Vagina (tissue), 2 donors: ENCODE measurements at regions not wholly inside any gene's neighbourhood (a gene's known extent, or its start where the extent isn't known, plus 50 kb on each side); places are given as distances from the start of the nearest gene placed in this dataset.

Experiments
- POLR2AphosphoS5 ChIP-seq, 2 donors: sonication (generic); formaldehyde crosslinking; IDR thresholded peaks; one replicate each; pipeline ENCODE4 v1.9.0; 2017; ENCODE audit warnings: antibody characterized with exemption in 2 of 2, mild to moderate bottlenecking in 2 of 2, low read depth in 1 of 2; ENCODE audit not compliant: insufficient read depth in 1 of 2
- TF ChIP-seq, protein P1 (sequence below), 3 experiments: fragments of 450-650 bp in 2 of 3; fragments of 200-600 bp in 1 of 3; sonication (generic) in 1 of 3; IDR thresholded peaks; one replicate each; pipeline ENCODE4 v1.5.1; 2017 to 2019; ENCODE audit warnings: antibody characterized with exemption in 3 of 3, mild to moderate bottlenecking in 2 of 3, moderate library complexity in 2 of 3

DNA sequence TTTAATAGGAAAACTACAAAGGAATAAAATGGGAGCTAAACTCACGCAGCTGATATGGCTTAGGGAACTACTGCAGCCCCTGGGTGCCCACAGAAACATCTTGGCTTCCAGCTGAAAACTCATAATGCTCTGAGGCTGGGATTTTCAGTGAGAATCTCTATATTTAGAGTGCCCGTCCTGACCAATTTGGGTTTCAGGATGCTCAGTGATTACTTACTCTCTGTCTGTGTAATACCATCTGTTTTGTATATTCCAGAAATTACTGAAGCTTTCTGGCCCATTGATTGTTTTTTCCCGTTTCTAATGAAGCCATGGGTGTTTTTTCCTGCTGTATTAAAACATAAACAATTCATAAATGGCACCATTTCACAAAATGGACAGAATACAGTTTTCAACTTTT lies 50.6 kb upstream of the ZNF385D start:
- TF ChIP-seq, protein P1, sequence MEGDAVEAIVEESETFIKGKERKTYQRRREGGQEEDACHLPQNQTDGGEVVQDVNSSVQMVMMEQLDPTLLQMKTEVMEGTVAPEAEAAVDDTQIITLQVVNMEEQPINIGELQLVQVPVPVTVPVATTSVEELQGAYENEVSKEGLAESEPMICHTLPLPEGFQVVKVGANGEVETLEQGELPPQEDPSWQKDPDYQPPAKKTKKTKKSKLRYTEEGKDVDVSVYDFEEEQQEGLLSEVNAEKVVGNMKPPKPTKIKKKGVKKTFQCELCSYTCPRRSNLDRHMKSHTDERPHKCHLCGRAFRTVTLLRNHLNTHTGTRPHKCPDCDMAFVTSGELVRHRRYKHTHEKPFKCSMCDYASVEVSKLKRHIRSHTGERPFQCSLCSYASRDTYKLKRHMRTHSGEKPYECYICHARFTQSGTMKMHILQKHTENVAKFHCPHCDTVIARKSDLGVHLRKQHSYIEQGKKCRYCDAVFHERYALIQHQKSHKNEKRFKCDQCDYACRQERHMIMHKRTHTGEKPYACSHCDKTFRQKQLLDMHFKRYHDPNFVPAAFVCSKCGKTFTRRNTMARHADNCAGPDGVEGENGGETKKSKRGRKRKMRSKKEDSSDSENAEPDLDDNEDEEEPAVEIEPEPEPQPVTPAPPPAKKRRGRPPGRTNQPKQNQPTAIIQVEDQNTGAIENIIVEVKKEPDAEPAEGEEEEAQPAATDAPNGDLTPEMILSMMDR (IDR thresholded peaks at IDR 0.05) = no peak
- no peak for TF ChIP-seq POLR2AphosphoS5 (IDR thresholded peaks at IDR 0.05; ENCODE audit: insufficient read depth in 1 of 2, low read depth in 1 of 2)
